DMS79 treated with DMSO at 0.1 percent for 48 hours (cell line): ENCODE measurements at regions not wholly inside any gene's neighbourhood (a gene's known extent, or its start where the extent isn't known, plus 50 kb on each side); places are given as distances from the start of the nearest gene placed in this dataset.

Source experiments
- DNase-seq: peaks from one replicate; lab custom pipeline; 2025; lab: John Stamatoyannopoulos, UW

- DNase-seq = no peak
These were observed 587.4 kb upstream of the MDFIC2 start for GRCh38 chr3:70899816-70900215.

GRCh38 chr3:70890020-70890394 is 577.6 kb upstream of the MDFIC2 start:
- no peak for DNase-seq

- DNase-seq = no peak
These were observed 577.0 kb upstream of the MDFIC2 start for GRCh38 chr3:70889162-70890019.

- DNase-seq = no peak
These were observed 573.2 kb upstream of the MDFIC2 start for GRCh38 chr3:70885636-70886035.

DNA sequence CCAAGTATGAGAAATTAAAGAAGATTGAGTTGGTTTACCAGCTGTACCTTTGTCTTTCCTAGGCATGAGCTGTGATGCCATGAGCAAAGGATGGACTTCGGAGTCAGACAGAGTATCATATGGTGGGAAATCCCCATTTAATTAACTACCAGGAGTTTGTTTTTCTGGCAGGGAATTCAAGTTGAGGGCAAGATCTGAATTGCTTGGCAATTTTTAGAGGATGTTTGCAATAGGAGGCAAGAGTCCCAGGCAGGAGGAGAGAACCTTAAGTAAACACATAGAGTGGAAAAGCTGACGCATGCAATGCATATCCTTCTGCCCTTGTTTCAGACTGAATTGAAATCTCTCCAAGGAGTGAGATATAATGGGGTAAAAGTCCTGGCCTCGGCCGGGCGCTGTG is 569.7 kb upstream of the MDFIC2 start:
- DNase-seq = no peak

DNA sequence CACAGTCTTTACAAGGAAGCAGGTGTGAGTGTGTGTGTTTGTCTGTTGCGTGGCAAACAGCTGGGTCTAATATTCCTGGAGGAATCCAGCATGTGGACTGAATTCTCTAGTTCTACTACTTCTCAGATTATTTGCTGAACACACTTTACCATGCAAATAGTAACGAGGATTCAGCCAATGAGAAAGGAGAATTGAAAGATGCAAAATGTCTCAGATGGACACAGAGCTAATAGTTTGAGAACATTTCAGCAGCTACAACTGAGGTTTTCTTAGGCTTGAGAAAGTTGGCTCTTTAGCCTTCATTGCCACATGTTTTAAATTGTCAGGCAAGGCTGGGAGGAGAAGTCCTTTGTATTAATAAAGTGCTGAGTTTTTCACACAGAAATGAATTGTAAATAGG is 568.0 kb upstream of the MDFIC2 start:
- DNase-seq = no peak

- DNase-seq = no peak
These were observed 563.7 kb upstream of the MDFIC2 start for GRCh38 chr3:70876154-70876553.

DNA sequence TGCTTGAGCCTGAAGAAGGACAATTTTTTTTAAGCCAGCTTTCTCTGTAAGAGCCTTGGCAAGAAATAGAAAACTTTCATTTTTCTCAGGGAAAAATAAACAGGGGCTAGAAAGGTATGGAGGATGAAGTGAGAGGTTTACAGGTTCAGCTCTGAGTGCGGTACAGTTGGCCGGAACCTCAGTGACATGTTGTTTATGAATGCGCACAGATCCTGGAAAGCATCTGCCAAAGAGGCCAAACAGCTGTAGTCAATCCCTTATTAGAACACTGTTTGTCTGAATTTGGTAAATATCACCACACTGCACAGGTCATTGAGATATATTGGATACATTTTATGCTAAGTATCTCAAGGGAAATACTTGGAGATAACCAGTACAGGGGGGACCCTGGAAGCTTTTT is 561.8 kb upstream of the MDFIC2 start:
- no peak for DNase-seq

DNA sequence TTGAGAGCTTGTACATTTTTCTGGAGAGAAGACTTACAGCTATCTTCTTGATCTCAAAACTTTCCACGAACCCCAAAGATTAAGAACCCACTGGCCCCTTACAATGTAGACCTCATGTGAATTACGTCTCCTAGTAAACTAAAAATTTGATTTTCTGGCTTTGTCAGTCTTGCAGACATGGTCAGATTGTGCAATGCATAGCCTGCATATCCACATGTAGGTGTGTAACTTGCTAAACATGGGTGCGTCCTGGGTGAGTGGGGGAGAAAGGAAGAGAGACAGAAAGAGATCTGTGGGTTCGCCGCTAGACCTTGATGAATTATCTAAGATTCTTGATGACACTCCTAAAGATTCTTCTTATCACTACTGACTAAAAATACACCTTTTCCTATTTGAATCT is 561.2 kb upstream of the MDFIC2 start:
- no peak for DNase-seq

DNA sequence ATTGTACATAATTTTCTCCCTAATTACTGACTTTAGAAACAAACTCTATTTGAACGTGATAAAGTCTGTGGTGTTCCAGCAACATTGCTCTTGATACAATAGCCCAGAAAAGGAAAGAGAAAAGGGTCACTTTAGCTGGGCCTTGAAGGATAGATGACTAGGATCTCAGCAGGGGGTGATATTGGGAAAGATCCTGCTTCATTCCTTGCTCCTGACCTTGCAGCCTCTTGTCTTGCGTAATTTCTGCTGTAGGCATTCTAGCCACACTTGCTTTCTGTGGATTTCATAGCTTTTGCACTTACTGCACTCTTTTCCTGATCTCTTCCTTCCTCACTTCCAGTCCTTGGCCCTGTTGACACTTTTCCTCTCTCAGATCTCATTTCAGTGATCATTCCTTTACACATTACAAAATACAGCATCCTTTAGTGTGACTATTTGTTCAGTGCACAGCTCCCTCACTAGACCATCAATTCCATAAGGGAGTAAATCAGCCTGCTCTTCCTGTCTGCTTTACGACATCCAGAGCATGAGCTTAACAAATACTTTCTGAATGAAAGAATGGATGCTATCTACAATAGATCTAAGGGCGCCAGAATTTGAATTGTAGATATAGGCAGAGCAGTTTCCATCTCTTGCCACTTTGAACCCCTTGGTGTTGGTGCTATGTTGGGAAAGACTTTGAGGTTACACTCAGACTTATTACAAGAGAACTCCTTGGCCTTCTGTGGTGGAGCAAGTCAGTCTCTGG is 559.6 kb upstream of the MDFIC2 start:
- DNase-seq = no peak

GRCh38 chr3:70870576-70870975 is 558.1 kb upstream of the MDFIC2 start:
- no peak for DNase-seq

GRCh38 chr3:70868561-70868960 is 556.1 kb upstream of the MDFIC2 start:
- no peak for DNase-seq

- no peak for DNase-seq
These were observed 550.6 kb upstream of the MDFIC2 start for GRCh38 chr3:70863049-70863448.

DNA sequence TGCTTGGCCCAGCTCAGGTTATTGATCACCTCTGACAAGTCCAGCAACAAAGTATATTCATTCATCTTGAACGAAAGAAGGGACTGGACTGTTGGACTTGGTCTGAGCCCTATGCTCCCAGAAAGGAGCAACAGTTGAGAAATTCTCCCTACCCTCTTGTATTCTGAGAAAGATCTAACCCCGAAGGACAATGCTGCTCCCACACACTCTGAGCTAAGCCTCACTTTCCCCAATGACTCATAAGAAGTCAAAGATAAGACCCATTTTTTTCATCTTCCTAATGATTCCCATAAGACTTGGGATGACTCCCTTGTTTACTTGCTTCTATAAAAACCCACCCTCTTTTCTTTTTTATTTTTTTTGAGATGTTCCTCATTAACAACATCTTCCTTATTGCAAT is 549.4 kb upstream of the MDFIC2 start:
- DNase-seq = no peak

GRCh38 chr3:70861234-70861633 is 548.8 kb upstream of the MDFIC2 start:
- DNase-seq = no peak

GRCh38 chr3:70857916-70858315 is 545.5 kb upstream of the MDFIC2 start:
- no peak for DNase-seq

DNA sequence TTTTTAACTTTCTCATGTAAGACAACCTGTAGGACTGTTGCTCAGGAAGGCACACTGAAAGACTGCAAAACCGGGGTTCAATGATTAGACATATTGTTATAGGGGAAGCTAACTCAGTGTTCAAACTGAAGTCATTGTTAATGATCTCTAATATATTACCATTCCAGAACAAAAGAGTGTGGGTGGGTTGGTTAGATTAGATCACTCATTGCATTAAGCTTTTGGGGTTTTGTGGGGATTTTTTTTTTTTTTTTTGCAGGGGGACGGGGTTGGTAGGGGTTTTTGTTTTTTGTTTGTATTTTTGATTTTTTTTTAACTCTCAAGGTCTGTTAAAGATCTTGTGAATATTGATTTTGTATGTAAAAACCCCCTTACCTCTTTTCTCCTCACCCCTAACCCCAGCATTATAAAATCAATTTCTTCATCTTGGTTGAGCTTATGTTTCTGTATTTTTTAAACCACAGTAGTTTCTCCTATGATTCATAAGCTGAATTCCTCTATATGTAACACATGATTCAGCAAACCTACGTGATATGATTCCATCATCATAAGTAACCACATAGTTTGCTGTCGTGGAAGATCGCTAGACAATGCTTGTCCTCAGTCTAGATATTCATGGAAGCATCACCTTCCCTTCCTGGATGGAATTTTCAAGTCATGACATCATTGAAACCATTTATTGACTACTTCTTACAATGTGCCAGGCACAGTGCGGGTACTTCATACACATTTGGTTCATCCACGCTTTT is 544.1 kb upstream of the MDFIC2 start:
- DNase-seq = no peak

DNA sequence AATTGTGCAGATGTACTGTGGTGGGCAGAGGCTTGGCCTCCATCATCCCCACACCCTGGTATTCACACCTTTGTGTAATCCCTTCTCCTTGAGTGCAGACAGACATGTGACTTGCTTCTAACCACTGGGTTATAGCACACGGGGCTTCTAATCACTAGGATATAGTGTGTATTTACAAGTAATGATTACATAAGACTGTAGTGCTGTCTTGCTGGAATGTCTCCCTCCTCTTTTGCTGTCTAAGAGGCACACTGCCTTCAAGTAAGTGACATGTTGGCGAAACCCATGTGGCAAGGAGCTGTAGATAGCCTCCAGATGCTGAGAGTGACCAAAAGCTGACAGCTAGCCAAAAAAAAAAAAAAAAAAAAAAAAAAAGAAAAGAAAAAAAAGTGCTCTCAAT is 542.7 kb upstream of the MDFIC2 start:
- no peak for DNase-seq

DNA sequence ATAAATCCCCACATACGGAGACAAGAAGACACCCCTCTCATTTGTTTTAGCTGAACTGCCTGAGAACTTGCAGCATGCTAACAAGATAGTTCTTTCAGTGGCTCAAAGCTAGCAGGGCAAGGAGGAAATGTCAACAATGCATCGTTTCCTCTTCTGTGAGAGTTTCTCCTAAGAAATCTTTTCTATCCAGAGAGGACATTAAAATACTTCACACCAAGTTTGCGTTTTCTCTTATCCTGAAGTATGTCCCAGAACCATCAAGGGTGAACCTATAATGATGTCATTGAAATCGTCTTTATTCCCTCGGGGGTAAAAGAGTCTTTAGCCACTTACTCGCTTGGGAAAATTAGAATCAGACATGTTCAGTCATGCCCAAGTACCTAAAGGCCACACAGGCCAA is 541.7 kb upstream of the MDFIC2 start:
- DNase-seq = no peak

DNA sequence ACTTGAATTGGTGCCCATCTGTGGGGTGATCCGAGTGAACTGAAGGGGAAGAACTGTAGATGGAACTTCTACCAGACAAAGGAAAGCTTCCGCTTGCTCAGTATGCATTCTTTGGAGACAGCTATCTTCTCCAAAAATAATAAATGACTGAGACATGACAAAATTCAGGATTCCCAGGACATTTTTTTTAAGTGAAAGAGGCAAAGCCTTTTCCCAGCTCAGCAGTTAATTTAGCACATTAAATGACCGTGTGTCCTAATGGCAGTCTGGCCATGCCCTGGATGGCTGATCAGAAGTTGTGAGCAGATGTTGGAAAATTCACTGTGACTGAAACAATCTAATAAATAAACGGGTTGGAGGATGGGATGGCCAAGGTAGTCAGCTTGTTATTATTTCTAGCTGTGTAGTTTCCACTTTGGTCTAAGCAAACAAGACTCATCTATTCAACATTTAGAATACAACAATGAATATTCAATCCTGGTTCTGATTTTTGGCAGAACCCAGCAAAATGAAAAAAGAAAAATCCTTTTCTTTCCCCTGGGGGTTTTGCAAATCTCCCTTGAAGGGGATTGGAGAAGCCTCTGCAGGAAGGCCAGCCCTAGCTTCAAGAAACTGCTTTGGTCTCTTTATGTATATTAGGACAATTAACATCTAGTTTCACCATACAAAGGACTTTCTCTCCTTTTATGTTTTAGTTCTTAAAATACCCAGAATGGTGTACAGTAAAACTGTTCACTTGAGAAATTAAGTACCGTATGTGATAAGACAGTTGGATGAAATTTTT is 540.9 kb upstream of the MDFIC2 start:
- DNase-seq = no peak

DNA sequence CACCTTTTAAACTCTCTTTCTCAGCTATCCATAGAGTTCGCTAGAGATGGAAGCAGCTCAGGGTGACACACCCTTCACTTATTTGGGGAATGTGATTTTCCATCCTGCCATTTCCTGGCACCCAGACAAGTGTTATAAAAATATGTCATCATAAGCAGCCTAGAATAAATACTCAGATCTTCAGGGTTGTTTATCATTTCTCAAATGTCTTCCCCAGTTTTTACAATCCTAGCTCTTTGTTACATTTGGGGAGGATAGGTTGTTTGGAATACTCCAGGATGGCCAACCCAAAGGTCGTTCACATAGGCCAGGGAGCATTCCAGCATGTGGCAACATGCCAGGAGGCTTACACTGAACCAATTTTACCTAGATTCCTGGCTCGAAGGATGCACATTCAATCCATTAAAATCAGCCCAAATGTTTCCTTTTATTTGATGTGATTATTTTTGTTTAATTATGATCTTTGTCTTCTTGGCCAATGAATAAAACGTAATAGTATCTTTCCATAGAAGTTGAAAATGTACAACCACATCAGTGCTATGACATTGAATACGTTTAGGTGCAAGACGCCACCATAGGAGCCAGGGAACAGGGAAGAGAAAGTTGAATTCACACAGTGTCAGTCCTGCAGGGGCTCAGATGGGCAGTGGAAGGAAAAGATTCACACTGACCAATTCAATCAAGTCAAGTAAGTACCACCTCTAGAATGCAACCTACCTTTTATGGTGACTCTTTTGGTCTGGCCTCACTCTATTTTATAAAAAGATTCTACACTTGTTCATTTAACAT is 537.7 kb upstream of the MDFIC2 start:
- no peak for DNase-seq
